HPDE6-E6E7 (cell line): ENCODE measurements at regions not wholly inside any gene's neighbourhood (a gene's known extent, or its start where the extent isn't known, plus 50 kb on each side); places are given as distances from the start of the nearest gene placed in this dataset.

ENCODE experiments used
- DNase-seq: peaks from one replicate; pipeline ENCODE4 v3.0.0; 2011; ENCODE audit warnings: missing footprints; ENCODE audit errors: extremely low spot score

DNA sequence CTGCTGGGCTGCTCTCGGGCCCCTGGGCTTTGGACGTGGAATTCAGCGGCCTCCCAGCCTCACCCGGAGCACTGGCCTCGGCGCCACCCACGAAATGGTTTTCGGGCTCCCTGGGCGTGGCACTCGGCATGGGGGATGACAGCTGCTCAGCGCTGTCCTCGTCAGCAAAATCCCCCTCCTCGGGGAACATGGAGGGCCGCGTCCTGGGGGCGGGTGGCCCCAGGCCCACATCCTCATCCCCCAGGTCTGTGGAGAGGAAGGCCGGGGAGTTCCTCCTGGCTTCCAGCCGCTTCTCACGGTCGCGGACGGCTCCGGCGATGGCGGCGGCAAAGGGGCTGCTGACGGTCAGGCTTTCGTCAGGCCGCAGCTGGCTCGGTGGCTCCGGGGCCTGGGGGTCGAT lies 88.4 kb downstream of the CTTN start:
- DNase-seq: no peak

DNA sequence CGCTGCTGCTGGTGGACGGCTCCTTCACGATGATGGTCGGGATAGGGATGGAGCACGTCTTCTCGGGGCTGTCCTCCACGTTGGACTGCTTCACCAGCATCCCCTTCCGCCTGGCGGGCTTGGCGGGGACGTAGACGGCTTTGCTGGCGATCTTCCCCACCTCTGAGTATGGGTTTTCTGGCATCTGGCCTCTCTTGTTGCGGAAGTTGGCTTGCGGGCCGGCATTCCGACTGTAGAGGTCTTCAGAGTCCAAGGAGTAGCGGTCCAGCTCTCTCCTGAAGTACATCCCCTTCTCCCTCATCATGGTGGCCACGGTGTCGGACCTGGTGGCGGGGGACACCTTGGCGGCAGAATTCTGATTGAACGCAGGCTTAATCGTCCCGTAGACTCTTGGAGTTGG lies 88.8 kb downstream of the CTTN start:
- no peak for DNase-seq

DNA sequence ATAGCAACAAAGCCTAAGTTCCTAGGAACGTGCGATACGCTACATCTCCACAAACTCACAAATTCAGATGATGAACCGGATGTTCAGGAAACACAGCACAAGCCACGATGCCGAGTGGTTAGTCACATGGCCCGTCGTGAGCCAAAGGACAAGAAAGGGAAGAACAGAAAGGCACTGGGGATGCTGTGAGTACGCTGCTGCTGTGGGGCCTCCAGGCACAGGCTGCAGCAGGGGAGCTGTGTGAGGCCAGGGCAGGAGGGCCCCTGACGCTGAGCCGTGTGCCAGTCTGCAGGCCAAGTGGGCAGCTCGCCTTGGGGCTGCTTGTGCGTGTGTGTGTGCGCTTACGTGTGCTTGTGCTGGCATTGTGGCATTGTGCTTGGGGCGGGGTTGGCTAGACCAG lies 89.4 kb downstream of the CTTN start:
- no peak for DNase-seq

DNA sequence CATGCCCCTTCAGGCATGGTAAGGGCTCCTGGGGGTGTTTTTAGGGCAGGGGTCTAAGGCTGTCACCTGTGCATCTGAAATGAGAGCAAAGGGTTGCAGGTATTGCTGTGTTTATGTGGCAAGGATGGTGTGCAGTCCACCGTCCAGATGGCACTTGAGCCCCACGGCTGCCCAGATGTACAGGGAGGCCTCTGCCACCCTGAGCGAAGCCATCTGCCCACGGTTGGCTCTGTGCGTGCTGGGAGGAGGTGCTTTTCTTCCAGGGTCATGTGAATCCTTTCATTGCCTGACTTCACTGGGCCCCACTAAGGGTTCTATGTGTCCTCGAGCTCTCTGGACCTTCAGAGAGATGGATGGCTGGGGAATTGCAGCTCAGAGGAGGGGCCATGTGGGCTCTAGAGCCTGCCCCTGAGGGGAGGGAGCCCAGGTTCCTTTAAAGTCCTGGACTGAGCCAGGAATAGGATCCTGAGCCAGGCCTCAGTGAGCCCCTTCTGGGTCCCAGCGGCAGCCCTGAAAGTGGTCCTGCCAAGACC lies 89.9 kb downstream of the CTTN start:
- no peak for DNase-seq

DNA sequence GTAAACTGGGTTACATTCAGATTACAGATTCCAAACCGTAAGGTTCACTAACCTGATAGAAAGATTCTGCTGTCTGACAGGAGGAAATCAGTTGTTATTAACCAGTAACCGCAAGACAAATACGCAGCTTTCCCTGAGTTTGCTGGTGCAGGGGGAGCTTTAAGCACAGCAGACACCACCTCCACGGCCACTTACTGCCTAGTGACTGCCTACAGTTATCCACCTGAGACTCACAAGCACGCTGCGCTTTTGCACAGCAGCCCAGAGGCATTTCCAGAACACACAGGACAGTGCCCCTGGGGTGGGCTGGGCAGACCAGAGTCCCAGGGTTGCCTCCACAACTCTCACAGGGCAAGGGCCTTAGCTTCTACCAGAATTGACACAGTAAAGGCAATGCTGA lies 90.9 kb downstream of the CTTN start:
- DNase-seq: no peak

DNA sequence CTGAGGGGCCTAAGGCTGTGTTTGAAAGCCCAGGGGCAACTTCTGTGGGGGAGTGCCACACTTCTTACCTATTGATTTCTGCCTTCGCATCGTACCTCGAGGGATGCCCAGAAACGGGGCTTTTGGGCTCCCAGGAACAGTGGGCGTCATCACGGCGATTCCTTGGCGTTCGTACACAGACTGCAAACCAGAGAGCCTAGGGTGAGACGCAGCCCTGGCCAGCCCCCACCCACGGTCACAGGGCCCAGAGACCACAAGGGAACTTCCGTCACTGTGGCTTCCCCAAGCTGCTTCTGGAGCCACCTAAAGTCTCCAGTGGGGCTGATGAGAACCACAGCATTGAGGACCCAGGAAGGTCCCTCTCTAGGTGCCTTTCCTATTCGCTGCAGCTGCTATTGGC lies 91.9 kb downstream of the CTTN start:
- no peak for DNase-seq

DNA sequence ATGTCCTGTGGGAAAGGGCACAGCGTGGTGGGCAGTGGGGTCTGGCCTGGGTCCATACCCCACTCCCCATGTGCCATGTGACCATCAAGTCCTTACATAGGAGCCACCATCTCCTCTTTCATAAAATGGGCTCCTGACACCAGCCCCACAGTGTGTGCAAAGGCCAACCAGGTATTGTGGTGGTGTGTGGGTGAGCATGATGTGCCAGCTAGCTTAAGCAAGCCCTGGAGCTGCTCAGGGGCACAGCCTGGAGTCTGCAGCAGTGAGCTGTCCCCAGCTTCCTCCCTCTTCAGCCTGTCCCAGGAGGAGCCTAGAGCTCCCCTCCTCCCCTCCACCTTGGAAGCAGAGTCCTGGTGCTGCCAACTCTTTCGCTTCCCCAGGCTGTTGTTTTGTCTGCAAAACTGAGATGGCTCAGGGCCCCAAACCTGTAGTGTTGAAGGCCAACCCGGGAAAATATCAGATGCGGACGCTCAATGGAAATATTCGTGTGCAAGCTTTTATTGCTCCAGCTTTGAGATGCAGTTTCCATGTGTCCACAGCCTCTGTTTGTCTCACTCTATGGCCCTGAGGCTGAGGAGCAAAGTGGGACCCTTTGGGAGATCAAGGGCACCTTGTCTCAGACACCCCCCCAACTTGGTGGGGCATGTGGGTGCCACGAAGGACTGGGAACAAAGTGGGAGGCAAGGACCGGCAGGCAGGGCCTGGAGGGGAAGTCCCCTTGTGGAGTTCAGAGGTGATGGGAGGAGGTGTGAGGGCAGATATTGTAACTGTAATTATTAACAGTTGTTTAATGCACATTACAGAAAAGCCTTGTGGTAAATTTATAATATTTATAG lies 92.6 kb downstream of the CTTN start:
- no peak for DNase-seq

DNA sequence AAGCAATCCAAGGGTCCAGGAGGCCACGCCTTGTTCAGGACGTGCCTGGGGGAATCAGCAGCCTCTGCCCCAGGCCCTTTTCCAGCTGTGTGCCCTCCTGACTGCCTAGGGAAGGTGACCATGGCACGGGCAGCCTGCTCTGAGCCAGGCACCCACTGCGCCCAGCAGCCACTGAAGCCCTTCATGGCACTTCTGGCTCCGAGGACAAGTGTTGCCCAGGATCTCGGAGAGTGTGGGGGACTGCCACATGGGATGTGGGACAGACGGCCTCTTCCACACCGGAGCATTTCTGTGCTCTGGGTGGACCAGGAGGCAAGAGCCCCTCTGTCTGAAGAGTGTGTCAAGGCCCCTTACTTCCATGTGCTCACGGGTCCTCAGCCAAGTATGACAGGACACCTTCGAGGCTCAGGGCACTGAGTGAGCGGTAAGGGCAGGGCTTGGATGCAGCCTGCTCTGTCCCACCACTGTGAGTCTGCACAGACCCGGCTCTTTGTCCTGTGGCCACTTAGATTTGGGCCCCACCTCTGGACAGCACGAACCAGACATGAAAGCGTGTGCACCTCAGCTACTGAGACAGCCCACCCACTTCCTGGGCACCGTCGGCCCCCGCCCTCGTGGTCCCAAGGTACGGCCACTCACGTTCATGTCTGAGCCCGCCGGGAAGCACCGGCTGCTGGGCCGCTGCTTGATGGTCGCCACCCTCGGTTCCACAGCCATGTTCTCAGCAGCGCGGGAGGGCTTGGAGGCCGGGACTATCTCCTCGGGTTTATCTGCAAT lies 93.6 kb downstream of the CTTN start:
- no peak for DNase-seq

DNA sequence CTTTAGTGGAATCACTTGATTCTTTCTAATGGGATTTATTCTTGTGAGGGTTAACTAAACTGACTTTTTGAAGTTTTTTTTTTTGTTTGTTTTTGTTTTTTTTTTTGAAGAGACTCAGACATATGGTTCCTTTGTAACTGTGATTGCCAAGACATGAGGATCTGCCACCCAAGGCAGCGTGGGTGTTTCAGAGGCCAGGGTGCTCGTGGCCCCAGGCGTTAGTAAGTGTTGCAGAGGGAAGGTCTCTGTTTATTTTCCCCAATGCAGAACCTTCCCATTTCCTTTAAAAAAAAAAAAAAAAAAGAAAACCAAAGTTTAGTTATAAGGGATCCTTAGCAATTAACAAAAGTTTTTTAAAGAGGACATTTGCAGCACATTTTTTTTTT lies 94.8 kb downstream of the CTTN start:
- no peak for DNase-seq

DNA sequence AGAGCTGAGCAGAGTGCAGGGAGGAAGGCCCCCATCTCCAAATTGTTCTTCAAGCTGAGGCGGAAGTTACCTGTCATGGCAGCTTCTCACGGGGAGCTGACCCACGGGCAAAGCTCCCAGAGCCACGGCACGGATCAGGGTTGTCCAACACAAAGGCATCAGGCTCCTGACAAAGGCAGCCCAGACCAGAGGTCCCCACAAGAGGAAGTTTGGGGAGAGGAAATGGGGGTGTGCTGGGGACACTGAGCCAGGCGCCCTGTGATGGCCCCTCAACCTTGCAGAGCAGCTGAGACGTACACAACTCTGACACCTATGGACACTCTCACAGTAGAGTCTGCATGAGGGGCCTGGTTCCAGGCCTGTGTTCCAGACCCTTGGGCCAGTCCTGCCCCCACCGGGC lies 95.6 kb downstream of the CTTN start:
- no peak for DNase-seq

DNA sequence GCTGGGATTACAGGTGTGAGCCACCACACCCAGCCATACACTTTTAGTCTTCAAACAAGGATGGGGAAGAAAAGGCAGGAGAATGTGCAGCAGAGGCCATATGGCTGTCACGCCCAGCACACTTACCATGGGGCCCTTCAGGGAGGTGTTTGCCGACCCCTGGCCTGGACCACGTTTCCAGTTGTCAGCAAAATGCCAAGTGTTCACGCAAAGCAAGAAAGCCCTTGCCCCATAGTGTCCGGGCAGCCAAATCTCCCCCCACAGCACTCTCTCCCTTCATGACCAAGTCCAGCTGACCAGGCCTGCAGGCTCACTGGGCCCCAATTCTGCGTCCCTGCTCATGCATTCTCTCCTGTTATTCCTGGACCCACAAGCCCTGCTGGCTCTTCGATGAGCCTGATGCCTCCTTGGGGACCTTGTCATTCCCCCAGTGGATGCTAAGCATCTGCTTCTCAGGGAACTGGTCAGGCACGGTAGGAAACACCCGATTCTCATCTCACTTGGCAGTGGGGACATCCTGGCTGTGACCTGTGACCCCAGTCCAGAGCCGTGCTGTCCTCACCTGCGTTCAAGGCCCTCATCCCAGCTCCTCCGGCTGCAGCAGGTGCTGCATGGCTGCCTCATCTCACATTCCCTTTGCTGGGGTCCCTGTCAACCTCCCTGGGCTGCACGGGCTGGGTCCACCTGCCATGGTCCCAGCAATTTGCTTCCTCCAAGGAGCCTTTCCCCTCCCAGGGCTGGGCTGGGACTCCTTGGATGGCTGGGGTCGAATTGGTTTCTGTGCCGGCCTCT lies 96.4 kb downstream of the CTTN start:
- DNase-seq: no peak

DNA sequence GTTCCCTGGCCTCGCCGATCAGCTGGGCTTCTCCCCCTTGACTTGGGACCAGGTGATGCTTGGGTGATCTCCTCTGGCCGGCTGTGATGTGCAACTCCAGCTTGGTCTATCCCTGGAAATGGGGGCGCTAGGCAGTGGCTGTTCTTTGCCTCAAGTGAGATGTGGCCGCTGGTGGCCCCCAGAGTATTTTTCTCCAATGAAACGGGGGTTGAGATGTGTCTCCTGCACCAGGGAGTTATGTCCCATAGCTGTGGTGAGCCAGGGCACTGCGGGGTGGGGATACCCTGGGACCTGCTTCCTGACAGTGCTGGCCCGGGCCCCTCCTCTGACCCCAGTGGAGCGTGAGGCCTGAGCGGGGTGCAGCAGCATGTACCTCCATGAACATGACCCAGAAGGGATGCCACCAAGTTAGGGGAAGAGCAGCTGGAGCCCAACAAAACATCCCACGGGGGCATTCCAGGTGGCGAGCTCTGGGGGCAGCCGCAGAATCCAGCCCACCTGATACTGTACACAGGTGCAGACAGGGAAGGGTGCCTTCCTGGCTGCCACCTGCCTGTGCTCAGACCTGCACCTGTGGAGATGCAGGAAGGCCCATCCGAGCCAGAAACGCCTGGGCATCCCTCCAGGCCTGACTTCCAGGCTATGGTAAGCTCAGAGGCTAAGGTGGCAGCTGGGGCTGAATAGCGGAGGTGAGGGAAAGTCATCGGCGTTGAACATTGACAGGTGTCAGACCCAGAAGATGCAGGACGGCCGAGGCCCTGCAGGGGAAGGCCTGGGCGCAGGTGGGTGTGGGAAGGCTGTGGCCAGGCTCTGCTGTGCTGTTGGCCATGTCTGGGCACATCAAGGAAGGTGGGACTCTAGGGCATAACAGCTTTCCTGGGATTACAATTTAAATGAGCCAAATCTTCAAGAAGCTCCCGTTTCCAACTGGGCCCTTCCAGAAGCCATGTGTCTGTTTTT lies 97.3 kb downstream of the CTTN start:
- DNase-seq: no peak

DNA sequence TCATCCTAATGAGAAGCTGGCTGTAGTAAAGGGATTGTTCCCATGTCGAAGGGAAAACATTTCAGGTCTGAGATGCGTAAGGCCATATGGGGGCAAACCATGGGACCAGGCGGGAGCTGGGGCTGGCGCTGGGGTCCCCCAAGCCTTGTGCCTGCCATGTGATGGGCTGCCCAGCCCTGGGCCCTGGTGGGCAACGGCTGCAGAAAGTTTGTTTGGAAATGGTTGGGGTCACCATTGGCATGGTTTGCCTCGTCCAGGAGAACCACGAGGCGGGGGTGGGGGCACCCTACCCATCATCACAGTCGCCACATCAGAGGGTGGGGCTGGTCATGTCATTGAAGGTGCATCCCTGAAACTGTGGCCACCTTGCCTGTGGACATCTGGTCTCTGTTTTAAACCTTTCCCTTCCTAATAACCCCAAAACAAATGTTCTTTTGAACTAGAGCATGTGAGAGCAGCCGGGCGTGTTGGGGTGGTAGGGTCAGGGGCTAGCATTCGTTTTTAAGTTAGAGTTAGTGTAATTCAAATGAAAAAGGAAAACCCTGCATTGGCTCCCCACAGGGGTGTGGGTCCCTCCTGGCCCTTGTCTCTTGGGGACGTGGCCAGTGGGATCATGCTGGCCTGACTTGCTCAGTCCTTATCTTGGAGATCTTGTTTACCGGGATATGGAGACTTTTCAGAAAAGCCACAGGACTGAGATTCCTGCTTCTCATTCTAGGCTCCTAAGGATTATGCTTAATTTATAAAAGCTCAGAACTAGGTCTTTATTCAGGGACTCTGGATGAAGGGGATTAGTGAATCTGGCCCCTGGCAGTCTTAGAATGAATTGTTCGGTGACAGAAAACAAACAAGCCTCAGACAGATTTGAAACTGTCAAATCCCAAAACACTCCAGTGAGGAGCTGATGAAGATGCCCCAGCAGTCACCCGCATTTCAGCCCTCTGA lies 98.5 kb downstream of the CTTN start:
- no peak for DNase-seq

DNA sequence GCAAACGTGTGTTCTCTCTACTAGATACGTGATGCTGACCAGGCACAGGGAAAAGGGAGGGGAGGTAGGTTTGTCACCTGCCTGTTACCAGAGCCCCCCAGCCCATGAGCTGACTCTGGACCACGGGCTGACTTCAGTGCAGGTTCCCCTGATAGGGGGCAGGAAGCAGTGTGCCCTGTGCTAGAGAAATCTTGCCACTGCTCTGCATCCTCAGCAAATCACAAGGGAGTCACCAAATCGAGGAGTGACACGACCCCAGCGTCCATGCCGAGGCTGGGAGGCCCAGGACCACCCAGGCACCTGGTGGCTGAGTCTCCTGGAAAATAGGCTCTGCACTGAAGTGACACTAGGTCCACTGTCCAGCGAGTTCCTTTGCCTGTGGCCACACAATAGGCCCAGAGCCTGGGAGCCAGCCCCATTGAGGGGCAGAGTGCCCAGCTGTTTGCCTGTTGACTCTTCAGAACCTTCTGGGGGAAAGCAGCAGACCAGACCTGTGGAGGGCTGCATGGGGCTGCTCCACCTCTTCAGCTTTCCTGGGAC lies 99.3 kb downstream of the CTTN start:
- no peak for DNase-seq

DNA sequence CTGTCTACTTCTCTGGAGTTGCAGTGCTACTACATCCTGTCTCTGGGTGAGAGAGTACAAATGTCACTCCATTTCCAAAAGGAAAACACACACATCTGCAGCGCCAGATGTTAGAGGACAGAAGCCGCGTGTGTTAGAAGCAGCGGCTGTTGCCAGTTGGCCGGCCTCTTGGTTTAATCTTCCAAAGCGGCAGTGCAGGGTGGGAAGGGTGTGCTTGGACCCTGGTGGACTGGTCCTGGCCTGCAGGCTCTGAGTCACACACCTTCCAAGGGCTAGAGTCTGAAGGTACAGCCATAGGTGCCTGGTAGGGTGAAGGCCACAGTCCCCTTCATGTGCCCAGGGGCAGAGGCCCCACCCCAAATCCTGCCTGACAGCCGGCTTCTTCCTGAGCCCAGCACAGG lies 99.8 kb downstream of the CTTN start:
- DNase-seq: no peak

DNA sequence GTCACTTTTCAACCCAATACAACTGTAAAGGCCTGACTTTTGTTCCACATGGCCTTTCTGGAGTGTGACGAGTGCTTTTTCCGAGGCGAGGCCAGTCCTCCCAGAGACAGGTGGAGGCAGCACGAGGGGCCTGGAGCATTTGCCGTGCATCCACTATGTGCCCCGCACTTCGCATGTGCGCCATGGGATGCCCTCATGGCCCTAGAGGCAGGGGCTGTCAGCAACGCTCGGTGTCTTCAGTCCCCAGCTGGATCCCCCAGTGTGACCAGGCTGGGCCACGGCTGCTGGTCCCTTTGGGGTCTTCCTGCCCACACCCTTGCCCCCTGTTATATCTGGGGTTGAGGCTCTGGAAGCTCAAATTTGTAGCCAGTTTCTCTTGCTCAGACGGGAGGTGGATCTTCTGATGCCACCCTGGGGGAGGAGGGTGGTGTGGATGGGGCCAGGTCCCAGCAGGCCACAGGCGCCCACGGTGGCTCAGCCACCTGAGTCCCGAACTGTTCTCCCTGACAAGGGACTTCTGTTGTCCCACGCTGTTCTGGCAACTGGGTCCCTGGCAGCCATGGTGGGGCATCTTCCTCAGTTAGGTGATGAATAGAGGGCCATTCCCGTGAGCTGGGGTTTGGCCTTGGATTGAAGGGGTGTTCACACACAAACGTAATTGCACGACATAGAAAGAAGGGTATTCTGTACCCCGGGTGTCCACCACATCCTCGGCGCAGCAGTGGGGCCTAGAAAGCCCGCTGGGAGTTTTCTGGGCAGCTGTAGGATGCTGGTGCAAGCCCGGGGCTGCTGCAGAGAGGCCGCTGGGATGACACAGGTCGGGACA lies 100.9 kb downstream of the CTTN start:
- DNase-seq: no peak

DNA sequence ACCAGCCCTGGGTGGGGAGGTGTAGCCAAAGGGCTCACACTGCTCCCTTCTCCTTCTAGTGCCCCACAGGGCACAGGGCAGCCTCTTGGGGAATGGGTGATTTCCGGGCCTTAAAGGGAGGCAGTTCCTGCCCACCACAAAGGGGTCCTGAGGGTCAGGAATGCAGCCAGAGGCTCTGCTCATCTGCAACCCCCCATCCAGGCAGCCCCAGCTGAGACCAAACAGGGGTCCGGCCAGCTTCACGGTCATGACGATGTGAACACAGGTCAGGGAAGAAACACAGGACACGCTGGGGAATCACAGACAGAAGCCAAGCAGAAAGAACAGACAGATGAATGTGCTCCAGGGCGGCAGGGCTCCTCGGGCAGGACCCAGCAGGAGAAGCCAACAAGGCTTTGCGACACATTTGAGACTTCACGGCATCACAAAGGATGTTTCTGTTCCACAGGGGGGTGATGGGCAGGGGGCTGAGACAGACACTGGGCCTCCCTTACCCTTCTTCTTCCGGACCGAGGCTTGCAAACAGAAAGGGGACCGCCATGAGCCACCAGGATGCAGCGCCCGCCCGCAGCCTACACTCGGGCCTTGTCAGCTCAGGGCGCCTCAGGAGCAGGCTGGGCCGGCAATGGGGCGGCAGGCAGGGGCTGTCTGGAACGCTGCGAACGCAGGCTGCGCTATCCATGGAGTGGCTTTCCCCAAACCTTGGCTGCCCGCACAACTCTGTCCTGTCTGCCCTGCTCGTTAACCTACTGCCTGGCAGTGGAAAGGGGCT lies 101.9 kb downstream of the CTTN start:
- DNase-seq: no peak
